GM21619 (cell line): ENCODE measurements at regions not wholly inside any gene's neighbourhood (a gene's known extent, or its start where the extent isn't known, plus 50 kb on each side); places are given as distances from the start of the nearest gene placed in this dataset.

ENCODE experiments used
- ATAC-seq: cut with Tn5 transposase; IDR thresholded peaks from one replicate; pipeline ENCODE4 v1.9.1; 2021; ENCODE audit not compliant: unreplicated experiment

GRCh38 chr1:69409731-69410456 is 157.8 kb upstream of the LRRC7 start:
- ATAC-seq: no peak

DNA sequence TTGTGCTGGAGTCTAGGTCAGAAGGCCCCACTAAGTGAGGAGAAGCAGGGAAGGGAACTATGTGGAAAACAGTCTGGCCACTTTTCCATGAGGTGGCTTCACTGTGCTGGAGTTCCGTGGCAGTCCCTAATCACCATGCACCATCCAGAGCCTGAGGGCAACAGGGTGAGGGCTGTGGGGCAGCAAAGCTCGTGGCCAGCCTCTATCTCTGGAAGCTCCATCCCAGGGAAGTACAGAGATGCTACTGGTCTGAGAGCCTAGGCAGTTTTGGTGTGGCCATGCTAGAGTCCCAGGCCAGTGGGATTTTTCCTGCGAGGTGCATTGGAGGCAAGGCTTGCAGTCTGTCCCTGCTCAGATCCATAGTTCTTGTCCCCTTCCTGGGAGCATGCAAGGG is 157.3 kb upstream of the LRRC7 start:
- no peak for ATAC-seq

DNA sequence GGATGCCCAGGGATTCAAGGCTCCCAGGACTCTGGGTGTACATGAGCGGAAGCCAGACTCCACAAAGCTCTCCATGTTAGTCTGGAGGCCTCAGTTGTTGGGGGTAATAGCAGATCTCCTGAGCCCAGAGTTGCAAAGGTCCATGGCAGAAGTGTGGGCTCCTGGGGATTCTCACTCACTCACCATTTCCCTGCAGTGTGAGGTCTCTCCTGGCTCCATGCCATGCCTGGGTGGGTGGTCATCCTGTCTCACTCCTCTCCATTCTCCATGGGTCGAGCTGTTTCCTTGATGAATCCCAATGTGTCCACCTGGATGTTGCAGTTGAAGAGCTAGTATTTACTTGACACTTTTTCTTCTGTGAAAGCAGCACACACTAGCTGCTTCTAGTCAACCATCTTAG is 156.8 kb upstream of the LRRC7 start:
- no peak for ATAC-seq

- no peak for ATAC-seq
Measured at GRCh38 chr1:69411617-69412016, 156.1 kb upstream of the LRRC7 start.

DNA sequence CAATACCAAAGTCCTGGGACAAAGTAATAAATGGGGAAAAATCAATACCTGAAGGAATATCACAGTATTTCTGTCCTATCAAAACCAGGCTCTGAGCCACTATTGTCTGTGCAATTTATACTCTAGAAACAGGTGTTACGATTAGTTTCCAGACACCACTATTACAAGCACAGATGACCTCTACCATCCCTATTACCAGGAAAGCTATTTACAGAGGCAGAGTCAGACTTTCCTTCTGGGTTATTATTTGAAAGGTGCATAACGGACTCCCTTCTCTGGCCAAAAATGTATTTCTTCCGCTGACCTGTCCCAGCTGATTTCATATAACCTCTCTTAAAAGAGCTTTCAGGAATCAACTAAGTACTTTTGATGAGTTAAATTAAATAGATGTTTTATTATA is 154.6 kb upstream of the LRRC7 start:
- no peak for ATAC-seq

DNA sequence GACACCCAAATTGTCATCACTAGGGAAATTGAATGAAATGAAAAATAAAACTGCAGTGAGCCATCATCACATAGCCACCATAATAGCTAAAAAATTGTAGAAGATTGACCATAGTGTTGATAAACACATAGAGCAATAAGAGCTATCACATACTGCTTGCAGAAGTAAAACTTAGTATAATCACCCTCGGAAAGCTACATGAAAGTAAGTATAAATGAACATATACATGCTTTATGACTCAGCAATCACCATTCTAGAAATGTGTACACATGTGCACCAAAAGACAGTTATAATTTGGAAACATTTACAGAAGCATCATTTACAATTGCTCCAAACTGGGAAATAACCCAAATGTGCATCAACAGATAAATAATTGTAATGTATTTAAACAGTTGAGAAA is 153.1 kb upstream of the LRRC7 start:
- ATAC-seq: no peak

- no peak for ATAC-seq
Measured at GRCh38 chr1:69421286-69421685, 146.4 kb upstream of the LRRC7 start.

- no peak for ATAC-seq
Measured at GRCh38 chr1:69425871-69426270, 141.9 kb upstream of the LRRC7 start.

DNA sequence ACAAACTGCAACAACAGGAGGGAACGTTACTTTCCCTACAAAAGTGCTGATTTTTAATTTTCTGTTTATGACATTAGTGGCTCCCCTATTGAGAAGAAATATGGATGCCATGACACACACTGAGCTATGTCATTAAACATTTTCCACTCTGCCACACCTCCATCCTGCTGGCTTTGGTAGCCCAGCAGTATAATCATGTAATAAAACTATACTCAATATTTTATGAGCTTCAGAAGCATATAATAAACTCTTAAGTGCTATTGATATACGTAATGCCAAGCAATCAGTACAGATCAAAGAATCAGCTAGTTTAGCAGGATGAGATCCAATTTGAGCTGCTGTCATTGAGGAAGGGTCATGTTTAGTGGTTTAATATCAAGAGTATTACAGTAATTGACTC is 141.3 kb upstream of the LRRC7 start:
- no peak for ATAC-seq

DNA sequence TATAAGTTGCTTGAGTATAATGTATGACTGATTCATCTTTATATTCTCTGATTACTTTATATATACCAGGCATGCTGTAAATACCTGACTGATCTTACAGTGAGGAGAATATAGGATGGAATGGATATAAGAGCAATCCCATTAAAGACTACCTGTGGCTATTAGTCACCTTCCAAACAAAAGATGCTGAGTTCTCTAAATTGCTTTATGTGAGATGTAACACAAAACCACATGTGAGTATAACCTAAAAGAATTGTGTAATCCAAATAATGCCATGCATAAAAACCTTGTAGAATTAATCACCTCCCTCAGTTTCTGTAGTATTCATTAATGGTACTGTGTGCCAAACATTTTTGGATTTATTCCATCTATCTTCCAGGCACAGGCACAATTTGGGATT is 134.6 kb upstream of the LRRC7 start:
- ATAC-seq: no peak

- no peak for ATAC-seq
Measured at GRCh38 chr1:69436151-69436550, 131.6 kb upstream of the LRRC7 start.

- no peak for ATAC-seq
Measured at GRCh38 chr1:69438056-69438795, 129.5 kb upstream of the LRRC7 start.

DNA sequence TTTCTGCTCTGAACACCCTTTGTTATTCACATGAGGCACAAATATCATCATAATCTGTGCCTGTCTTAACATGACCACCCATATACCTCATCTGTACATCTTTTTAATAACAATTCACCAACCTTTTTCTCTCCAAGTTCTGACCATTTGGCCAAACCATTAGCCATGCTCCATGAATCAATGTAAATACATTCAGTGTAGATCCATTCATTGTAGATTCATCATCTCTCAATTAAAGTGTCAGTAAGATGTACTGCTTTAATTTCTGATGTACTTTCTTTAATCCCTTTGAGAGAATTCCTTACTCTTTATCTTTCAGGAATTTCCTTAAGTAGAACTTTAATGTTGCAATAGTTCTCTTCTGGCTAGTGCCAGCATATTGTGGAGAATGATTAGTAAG is 126.2 kb upstream of the LRRC7 start:
- ATAC-seq: no peak

GRCh38 chr1:69451196-69451595 is 116.5 kb upstream of the LRRC7 start:
- no peak for ATAC-seq

DNA sequence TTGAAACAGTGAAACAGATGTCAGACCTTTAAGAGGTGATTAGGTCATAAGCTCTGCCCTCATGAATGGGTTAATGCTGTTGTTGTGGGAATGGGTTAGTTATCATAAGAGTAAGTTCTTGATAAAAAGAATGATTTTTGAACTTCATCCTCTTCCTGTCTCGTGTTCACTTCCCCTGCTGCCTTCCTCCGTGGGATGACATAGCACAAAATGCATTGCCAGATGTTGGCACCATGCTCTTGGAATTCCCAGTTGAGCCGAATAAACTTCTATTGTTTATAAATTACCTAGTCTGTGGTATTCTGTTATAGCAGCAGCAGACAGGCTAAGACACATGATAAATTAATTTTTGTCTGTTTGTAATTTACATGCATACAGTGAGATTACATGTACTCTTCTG is 112.0 kb upstream of the LRRC7 start:
- no peak for ATAC-seq

DNA sequence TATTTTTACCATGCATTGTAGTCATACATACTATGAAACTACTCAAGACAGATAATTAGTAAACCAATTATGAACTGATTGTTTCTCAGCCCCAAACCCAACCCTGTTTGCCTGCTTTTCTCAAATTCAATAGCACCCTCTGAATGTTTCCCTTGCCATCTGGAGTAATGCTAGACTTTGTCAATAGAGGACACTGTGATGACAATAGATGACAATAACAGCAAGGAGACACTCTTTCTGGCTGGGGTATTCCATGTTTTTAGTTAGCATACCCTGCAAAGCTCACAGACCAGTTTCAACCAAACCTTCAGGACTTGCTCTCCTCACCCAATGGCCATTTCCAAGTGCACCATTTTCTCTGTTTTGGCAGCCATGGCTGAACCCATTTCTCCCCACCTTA is 108.5 kb upstream of the LRRC7 start:
- no peak for ATAC-seq

- no peak for ATAC-seq
Measured at GRCh38 chr1:69475021-69475420, 92.7 kb upstream of the LRRC7 start.

GRCh38 chr1:69479734-69480133 is 88.0 kb upstream of the LRRC7 start:
- no peak for ATAC-seq

GRCh38 chr1:69483246-69483645 is 84.5 kb upstream of the LRRC7 start:
- ATAC-seq: no peak

DNA sequence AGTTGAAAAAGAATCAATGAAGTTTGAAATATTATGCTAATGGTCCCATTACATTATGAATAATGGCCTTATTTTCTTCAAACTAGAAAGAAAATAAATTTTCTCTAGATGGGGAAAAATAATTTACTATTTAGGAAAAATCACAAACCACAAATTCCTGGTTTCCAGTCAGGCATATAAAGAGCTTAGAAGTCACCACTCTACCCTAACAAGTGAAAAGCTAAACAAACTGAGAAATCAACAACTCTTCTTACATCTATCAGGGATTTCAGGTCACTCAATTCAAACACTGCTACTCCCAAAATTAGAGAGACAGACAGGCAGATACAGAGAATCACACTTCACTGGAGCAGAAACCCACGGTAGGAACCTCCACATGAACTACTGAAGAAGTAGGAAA is 82.1 kb upstream of the LRRC7 start:
- no peak for ATAC-seq

DNA sequence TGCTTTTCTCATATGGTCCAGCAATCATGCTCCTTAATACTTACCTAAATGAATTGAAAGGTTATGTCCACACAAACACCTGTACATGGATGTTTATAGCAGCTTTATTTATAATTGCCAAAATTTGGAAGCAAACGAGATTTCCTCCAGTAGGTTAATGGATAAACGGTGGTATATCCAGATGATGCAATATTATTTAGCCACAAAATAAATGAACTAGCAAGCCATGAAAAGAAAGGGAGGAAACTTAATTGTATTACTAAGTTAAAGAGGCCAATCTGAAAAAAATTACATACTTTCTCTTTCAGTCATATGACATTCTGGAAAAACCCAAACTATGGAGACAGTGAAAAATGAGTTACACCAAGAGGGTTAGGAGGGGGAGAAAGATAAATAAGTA is 76.3 kb upstream of the LRRC7 start:
- no peak for ATAC-seq

DNA sequence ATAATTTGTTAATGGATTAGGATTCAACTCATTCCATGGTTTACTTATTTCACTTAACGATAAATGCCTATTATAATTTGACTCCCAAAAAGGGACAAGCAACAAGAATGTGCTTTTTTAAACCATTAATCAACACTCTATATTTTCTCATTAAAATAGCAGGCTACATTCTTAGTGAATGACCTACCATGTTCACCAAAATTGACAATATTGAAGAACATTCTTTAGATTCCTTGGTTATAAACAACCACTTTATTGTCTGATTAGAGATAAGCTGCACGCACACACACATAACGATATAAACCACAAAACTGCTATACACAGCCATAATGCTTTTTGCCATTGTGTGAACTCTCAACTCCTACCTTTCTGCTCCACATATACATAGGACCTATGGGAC is 75.4 kb upstream of the LRRC7 start:
- no peak for ATAC-seq

DNA sequence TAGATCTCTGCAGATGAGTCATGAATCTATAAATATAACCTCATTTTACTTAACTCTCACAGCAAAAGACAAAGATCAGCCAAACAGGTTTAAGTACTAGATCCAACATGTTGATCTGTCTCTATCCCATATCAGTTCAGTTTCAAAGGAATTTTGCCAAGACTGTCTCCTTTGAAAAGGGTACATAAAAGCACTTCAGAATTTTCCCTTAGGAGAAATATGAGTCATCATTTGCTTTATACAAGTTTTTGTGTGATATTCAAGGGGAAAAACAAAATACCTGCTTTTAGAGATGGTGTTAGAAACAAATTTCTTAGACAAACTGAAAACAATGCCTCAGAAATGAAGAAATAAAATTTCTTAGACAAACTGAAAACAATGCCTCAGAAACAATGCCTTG is 73.5 kb upstream of the LRRC7 start:
- ATAC-seq: no peak
